GM12878 (cell line): ENCODE measurements at regions not wholly inside any gene's neighbourhood (a gene's known extent, or its start where the extent isn't known, plus 50 kb on each side); places are given as distances from the start of the nearest gene placed in this dataset.

ENCODE experiments used
- ATAC-seq: fragments of 200-7000 bp; cut with Tn5 transposase; 3 replicates; pipeline ENCODE4 v1.9.1; 2020; ENCODE audit warnings: mild to moderate bottlenecking, moderate library complexity
- BruUV-seq: library from RNA; stranded (reverse); fragments of 400-500 nt; replicated peaks from 2 replicates; lab custom pipeline; 2021; lab: Mats Ljungman, UMichigan
- CTCF ChIA-PET: fragments of 300-600 bp; sonication (Branson Sonifier 250); formaldehyde crosslinking; extraction: SDS; loops from one replicate; lab custom pipeline; 2021; ENCODE audit warnings: inconsistent platforms; lab: Yijun Ruan, JAX
- POLR2A ChIA-PET: fragments of 350-600 bp; formaldehyde crosslinking; extraction: SDS; loops from one replicate; lab custom pipeline; 2021; ENCODE audit warnings: inconsistent platforms; lab: Charles Lee
- RAD21 ChIA-PET: fragments of 300-600 bp; sonication (Branson Sonifier 250); formaldehyde crosslinking; loops from one replicate; lab custom pipeline; 2023; ENCODE audit warnings: antibody characterized with exemption; ENCODE audit not compliant: unreplicated experiment; lab: Charles Lee
- SMC1A ChIA-PET: fragments of 300-600 bp; sonication (Branson Sonifier 250); formaldehyde crosslinking; loops from one replicate; lab custom pipeline; 2023; ENCODE audit not compliant: unreplicated experiment, uncharacterized antibody; lab: Charles Lee
- DNase-seq: peaks from one replicate; pipeline ENCODE4 v3.0.0-alpha.2; 2011; ENCODE audit warnings: low read depth, low spot score
- FAIRE-seq: peaks from 3 replicates; lab custom pipeline; 2011; peaks lifted over from hg19 to GRCh38; lab: Jason Lieb, UNC
- H2AFZ ChIP-seq: 2 replicates; pipeline ENCODE4 v1.6.0; 2011; ENCODE audit warnings: low read depth, low read length, control low read depth; ENCODE audit not compliant: control insufficient read depth
- H3K27ac ChIP-seq: 2 replicates; pipeline ENCODE4 v1.5.1; 2011; ENCODE audit warnings: control low read depth; ENCODE audit not compliant: control insufficient read depth, insufficient read depth
- H3K27me3 ChIP-seq, 2 experiments: replicated peaks in 1 of 2; 2 replicates each; pipeline versions ENCODE4 v1.6.0 to v1.6.1; 2011; ENCODE audit warnings: low read length in 1 of 2; ENCODE audit not compliant: control insufficient read depth in 2 of 2, insufficient read depth in 2 of 2
- H3K36me3 ChIP-seq, 2 experiments: 2 replicates each; pipeline ENCODE4 v1.5.1; 2011; ENCODE audit warnings: low read length in 1 of 2; ENCODE audit not compliant: control insufficient read depth in 2 of 2, insufficient read depth in 2 of 2
- H3K4me1 ChIP-seq: 2 replicates; pipeline ENCODE4 v1.6.1; 2011; ENCODE audit warnings: mild to moderate bottlenecking, low read length, moderate library complexity, mixed read lengths; ENCODE audit not compliant: control insufficient read depth, insufficient read depth
- H3K4me2 ChIP-seq: 2 replicates; pipeline ENCODE4 v1.6.0; 2011; ENCODE audit warnings: control low read depth; ENCODE audit not compliant: control insufficient read depth, insufficient read depth
- H3K4me3 ChIP-seq: fragments of 200-600 bp; sonication (generic); 2 replicates; pipeline ENCODE4 v1.5.1; 2016
- H3K79me2 ChIP-seq: 2 replicates; pipeline ENCODE4 v1.6.0; 2011; ENCODE audit warnings: low read length; ENCODE audit not compliant: control insufficient read depth, insufficient read depth
- H3K9ac ChIP-seq: 2 replicates; pipeline ENCODE4 v1.8.0; 2011; ENCODE audit warnings: low read length, control low read depth, mixed read lengths; ENCODE audit not compliant: control insufficient read depth, insufficient read depth
- H3K9me3 ChIP-seq: replicated peaks from 3 replicates; pipeline ENCODE4 v1.5.1; 2011; ENCODE audit warnings: mild to moderate bottlenecking, low read length; ENCODE audit not compliant: control insufficient read depth, insufficient read depth
- H4K20me1 ChIP-seq: 2 replicates; pipeline ENCODE4 v1.6.0; 2011; ENCODE audit not compliant: control insufficient read depth, insufficient read depth
- BRCA1 ChIP-seq: IDR thresholded peaks from 2 replicates; pipeline ENCODE4 v1.6.1; 2011; ENCODE audit warnings: low read depth, low read length, improper control_type of control experiment
- NBN ChIP-seq: fragments of 450-650 bp; IDR thresholded peaks from 2 replicates; pipeline ENCODE4 v1.6.1; 2016
- NFYB ChIP-seq: IDR thresholded peaks from 2 replicates; pipeline ENCODE4 v1.6.1; 2011; ENCODE audit warnings: low read depth, mild to moderate bottlenecking, low read length, improper control_type of control experiment, moderate library complexity; ENCODE audit not compliant: insufficient read depth
- NR2F1 ChIP-seq: fragments of 450-650 bp; conservative IDR thresholded peaks from 2 replicates; pipeline ENCODE4 v1.6.1; 2017; ENCODE audit warnings: mild to moderate bottlenecking
- RAD51 ChIP-seq: fragments of 450-650 bp; IDR thresholded peaks from 2 replicates; pipeline ENCODE4 v1.6.1; 2016; ENCODE audit warnings: moderate library complexity, mild to moderate bottlenecking, inconsistent platforms
- SMAD1 ChIP-seq: fragments of 450-650 bp; IDR thresholded peaks from 2 replicates; pipeline ENCODE4 v1.6.1; 2018; ENCODE audit warnings: mild to moderate bottlenecking, low read depth; ENCODE audit not compliant: partially characterized antibody
- SMAD5 ChIP-seq: IDR thresholded peaks from 2 replicates; pipeline ENCODE4 v1.6.1; 2016; ENCODE audit warnings: antibody characterized with exemption, low read depth
- ZBED1 ChIP-seq: IDR thresholded peaks from 2 replicates; pipeline ENCODE4 v1.6.1; 2016; ENCODE audit warnings: borderline replicate concordance
- WGBS: methylation state at CpG from one replicate; pipeline ENCODE4 v1.1.6; 2016; ENCODE audit warnings: low lambda C conversion rate; ENCODE audit not compliant: insufficient replicate concordance, insufficient coverage; ENCODE audit errors: missing lambda C conversion rate; 5-methylcytosine and 5-hydroxymethylcytosine counted together
- in situ Hi-C: fragments of 300-500 bp; cut with MboI; formaldehyde crosslinking; loops from 9 replicates; pipeline ENCODE4 v1.14.3; 2018; ENCODE audit warnings: mixed read lengths
- intact Hi-C: fragments of 100-400 bp; cut with micrococcal nuclease; formaldehyde crosslinking; loops from one replicate; pipeline ENCODE4 v1.14.2; 2022; ENCODE audit not compliant: unreplicated experiment
- TF ChIP-seq, protein P1 (sequence below): IDR thresholded peaks from 2 replicates; pipeline ENCODE4 v1.6.1; 2012; ENCODE audit warnings: low read depth, low read length, improper control_type of control experiment

DNA sequence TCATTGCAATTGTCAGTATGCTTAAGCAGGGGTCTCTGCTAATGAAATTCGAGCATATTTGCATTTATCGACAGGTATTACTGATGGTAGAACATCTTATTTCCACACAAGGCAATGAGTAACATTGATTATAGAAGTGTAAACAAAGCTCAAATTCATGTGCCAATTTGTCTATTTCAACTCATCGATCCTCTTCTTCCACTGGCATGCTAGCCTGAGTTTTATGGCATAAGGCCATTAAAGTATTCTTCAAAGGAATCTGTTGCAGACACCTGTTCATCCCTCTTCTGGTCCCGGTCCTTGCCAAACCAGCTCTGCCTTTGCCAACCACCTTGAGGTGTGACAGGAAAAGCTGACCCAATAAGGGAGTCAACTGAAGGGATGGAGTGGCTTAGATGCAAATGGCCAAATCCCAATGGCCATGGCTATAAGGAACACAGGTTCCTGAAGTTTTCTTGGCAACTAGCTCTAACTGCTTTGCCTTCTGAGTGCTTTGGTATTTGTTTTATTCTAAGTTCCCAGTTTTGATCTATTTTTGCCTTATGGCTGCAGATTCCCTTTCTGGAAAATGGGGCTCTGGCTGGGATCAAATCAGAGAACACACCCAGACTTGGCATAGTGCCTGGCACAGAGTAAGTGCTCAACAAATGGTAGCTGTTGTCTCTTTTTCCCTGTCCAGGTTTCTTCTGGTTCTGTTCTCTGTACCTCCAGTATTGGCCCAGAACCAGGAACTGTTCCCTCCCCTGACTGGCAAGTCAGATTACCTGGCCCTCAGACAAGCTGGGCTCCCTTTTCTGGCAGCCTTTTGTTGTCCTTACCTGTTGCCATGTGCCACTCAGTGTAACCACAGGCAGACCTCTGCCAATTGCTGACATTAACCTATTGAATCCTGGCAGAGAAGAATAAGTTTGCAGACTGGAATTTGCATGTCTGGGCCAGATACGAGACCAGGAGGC, 63.1 kb downstream of the RTL9 start:
- Histone ChIP-seq H3K36me3 (no peaks in the 10 kb centered on the region), H3K4me1 (no peaks in the 10 kb centered on the region), H3K4me2 (no peak overlapping the region), H3K9ac (no peak overlapping the region), H3K9me3 (no peaks in the 10 kb centered on the region), H3K27ac (no peak overlapping the region), H3K27me3 (no peaks in the 10 kb centered on the region), H3K4me3 (no peak overlapping the region), H4K20me1 (0 out of 2 replicates have a peak, but pooled peaks cover 3% of the 10 kb centered on the region), H2AFZ (no peak overlapping the region), H3K79me2 (no peaks in the 10 kb centered on the region)
- WGBS, result 28% methylated on average over 5 of the region's 5 CpGs
- ChIA-PET RAD21 (interaction anchor here (0.7 kb wide), 1 partner anchor 11 kb away, joined by 4 read pairs; no protein-coding TSS in a partner anchor), CTCF (interaction anchor here (1.5 to 23.1 kb wide), 5 partner anchors 10 to 275 kb away, joined by 3 to 792 read pairs (median 19); no protein-coding TSS in a partner anchor), SMC1A (no interaction called here), POLR2A (no interaction called here)
- in situ Hi-C loops (no loop called here), intact Hi-C loops (no loop called here)
- ATAC-seq (no peak), DNase-seq (no peak), FAIRE-seq (no peak)
- no peak for TF ChIP-seq NBN
- no peak for TF ChIP-seq SMAD1
- TF ChIP-seq SMAD5, result no peak
- no peak for TF ChIP-seq RAD51
- TF ChIP-seq, protein P1, sequence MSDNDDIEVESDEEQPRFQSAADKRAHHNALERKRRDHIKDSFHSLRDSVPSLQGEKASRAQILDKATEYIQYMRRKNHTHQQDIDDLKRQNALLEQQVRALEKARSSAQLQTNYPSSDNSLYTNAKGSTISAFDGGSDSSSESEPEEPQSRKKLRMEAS, result no peak
- TF ChIP-seq ZBED1, result no peak
- TF ChIP-seq BRCA1, result no peak
- TF ChIP-seq NFYB, result no peak
- no peak for TF ChIP-seq NR2F1
- BruUV-seq, result no TSS peak
